Gastroesophageal sphincter (tissue), 3 donors: ENCODE measurements at regions not wholly inside any gene's neighbourhood (a gene's known extent, or its start where the extent isn't known, plus 50 kb on each side); places are given as distances from the start of the nearest gene placed in this dataset.

Experiments
- POLR2A ChIP-seq, 2 donors: fragments of 450-650 bp; IDR thresholded peaks; one replicate each; pipeline ENCODE4 v1.6.1; 2017; ENCODE audit warnings: antibody characterized with exemption in 2 of 2, mild to moderate bottlenecking in 2 of 2, moderate library complexity in 1 of 2
- POLR2AphosphoS5 ChIP-seq: sonication (generic); formaldehyde crosslinking; IDR thresholded peaks from one replicate; pipeline ENCODE4 v1.6.1; 2017; ENCODE audit warnings: antibody characterized with exemption
- TF ChIP-seq, protein P1 (sequence below), 4 experiments: fragments of 200-600 bp in 2 of 4; fragments of 450-650 bp in 2 of 4; sonication (generic) in 1 of 4; IDR thresholded peaks; one replicate each; pipeline ENCODE4 v1.5.1; 2017 to 2019; ENCODE audit warnings: antibody characterized with exemption in 4 of 4, mild to moderate bottlenecking in 2 of 4, moderate library complexity in 2 of 4

DNA sequence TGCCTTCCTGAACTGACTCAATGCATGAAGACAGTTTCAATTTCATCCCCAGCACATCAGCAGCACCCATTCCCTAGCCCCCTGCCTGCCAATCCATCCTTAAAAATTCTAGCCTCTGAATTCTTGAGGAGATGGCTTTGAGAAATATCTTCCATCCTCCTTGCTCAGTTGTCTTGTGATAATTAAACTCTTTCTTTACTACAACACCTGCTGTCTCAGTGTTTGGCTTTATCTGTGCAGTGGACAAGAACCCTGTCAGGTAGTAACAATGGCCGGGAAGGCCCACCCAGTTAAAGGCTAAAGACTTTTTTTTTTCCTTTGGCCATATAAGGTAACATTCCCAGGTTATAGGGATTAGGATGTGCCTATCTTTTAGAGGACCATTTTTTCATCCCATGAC, 114.4 kb upstream of the NAP1L1 start:
- TF ChIP-seq, protein P1, sequence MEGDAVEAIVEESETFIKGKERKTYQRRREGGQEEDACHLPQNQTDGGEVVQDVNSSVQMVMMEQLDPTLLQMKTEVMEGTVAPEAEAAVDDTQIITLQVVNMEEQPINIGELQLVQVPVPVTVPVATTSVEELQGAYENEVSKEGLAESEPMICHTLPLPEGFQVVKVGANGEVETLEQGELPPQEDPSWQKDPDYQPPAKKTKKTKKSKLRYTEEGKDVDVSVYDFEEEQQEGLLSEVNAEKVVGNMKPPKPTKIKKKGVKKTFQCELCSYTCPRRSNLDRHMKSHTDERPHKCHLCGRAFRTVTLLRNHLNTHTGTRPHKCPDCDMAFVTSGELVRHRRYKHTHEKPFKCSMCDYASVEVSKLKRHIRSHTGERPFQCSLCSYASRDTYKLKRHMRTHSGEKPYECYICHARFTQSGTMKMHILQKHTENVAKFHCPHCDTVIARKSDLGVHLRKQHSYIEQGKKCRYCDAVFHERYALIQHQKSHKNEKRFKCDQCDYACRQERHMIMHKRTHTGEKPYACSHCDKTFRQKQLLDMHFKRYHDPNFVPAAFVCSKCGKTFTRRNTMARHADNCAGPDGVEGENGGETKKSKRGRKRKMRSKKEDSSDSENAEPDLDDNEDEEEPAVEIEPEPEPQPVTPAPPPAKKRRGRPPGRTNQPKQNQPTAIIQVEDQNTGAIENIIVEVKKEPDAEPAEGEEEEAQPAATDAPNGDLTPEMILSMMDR (IDR thresholded peaks at IDR 0.05) = no peak
- no peak for TF ChIP-seq POLR2A (IDR thresholded peaks at IDR 0.05)
- no peak for TF ChIP-seq POLR2AphosphoS5
